SK-N-SH (cell line): ENCODE measurements at regions not wholly inside any gene's neighbourhood (a gene's known extent, or its start where the extent isn't known, plus 50 kb on each side); places are given as distances from the start of the nearest gene placed in this dataset.

Experiments
- CTCF ChIA-PET: fragments of 300-600, 350-600 bp; formaldehyde crosslinking; extraction: SDS; loops from one replicate; lab custom pipeline; 2021; lab: Yijun Ruan, JAX
- POLR2A ChIA-PET: fragments of 350-600 bp; sonication (Branson Sonifier 250); formaldehyde crosslinking; extraction: SDS; loops from one replicate; lab custom pipeline; 2020; ENCODE audit warnings: antibody characterized with exemption, inconsistent platforms; lab: Yijun Ruan, JAX
- DNase-seq: peaks from one replicate; pipeline ENCODE4 v3.0.0; 2012
- H2AFZ ChIP-seq: fragments of 200-600 bp; sonication (generic); 2 replicates; pipeline ENCODE4 v1.8.1; 2016; ENCODE audit warnings: antibody characterized with exemption, mild to moderate bottlenecking, low read depth
- H3F3A ChIP-seq: fragments of 200-600 bp; sonication (generic); replicated peaks from 2 replicates; pipeline ENCODE3; 2016; ENCODE audit warnings: antibody characterized with exemption, mild to moderate bottlenecking; ENCODE audit not compliant: insufficient read depth
- H3K27ac ChIP-seq, 2 experiments: fragments of 200-500 bp in 1 of 2; fragments of 200-600 bp in 1 of 2; sonication (Bioruptor generic) in 1 of 2; sonication (generic), shearing (Covaris generic) in 1 of 2; 2 replicates each; pipeline versions ENCODE4 v1.5.1 to v1.6.1; 2014 to 2016; ENCODE audit warnings: low read depth in 2 of 2, inconsistent platforms in 1 of 2, low read length in 1 of 2, mild to moderate bottlenecking in 1 of 2, mixed read lengths in 1 of 2
- H3K27me3 ChIP-seq: fragments of 200-600 bp; sonication (generic), shearing (Covaris generic); 2 replicates; pipeline ENCODE4 v1.6.1; 2016; ENCODE audit warnings: mixed run types; ENCODE audit not compliant: insufficient read depth
- H3K36me3 ChIP-seq, 2 experiments: fragments of 200-500 bp in 1 of 2; fragments of 200-600 bp in 1 of 2; sonication (Bioruptor generic) in 1 of 2; sonication (generic) in 1 of 2; replicated peaks in 1 of 2; 2 replicates each; pipeline versions ENCODE3 to v1.5.1; 2014 to 2016; ENCODE audit warnings: low read length in 1 of 2, mild to moderate bottlenecking in 1 of 2; ENCODE audit not compliant: insufficient read depth in 2 of 2, control insufficient read depth in 1 of 2
- H3K4me1 ChIP-seq, 2 experiments: fragments of 200-500 bp in 1 of 2; fragments of 200-600 bp in 1 of 2; sonication (Bioruptor generic) in 1 of 2; sonication (generic), shearing (Covaris generic) in 1 of 2; 2 replicates each; pipeline versions ENCODE4 v1.5.1 to v1.6.1; 2014 to 2016; ENCODE audit warnings: low read depth in 1 of 2, low read length in 1 of 2, mixed run types in 1 of 2; ENCODE audit not compliant: insufficient read depth in 2 of 2, control insufficient read depth in 1 of 2
- H3K4me2 ChIP-seq: fragments of 200-600 bp; sonication (generic), shearing (Covaris generic); 2 replicates; pipeline ENCODE4 v1.6.1; 2017; ENCODE audit warnings: mixed run types
- H3K4me3 ChIP-seq, 2 experiments: fragments of 200-500 bp in 1 of 2; fragments of 200-600 bp in 1 of 2; sonication (Bioruptor generic) in 1 of 2; sonication (generic), shearing (Covaris generic) in 1 of 2; 2 replicates each; pipeline versions ENCODE4 v1.5.1 to v1.8.1; 2014 to 2016; ENCODE audit warnings: low read depth in 2 of 2, inconsistent platforms in 1 of 2, low read length in 1 of 2, mild to moderate bottlenecking in 1 of 2, mixed read lengths in 1 of 2, moderate library complexity in 1 of 2
- H3K79me2 ChIP-seq: fragments of 200-600 bp; sonication (generic); 2 replicates; pipeline ENCODE4 v1.8.1; 2017; ENCODE audit warnings: mild to moderate bottlenecking; ENCODE audit not compliant: insufficient read depth
- H3K9ac ChIP-seq: fragments of 200-600 bp; sonication (generic); 2 replicates; pipeline ENCODE4 v1.6.1; 2017; ENCODE audit warnings: mixed run types
- H3K9me2 ChIP-seq: fragments of 200-600 bp; sonication (generic); 2 replicates; pipeline ENCODE4 v1.6.1; 2017; ENCODE audit warnings: mixed run types
- H3K9me3 ChIP-seq: fragments of 200-600 bp; sonication (generic); 2 replicates; pipeline ENCODE4 v1.6.1; 2017; ENCODE audit warnings: mixed run types, mild to moderate bottlenecking, moderate library complexity
- H4K20me1 ChIP-seq: fragments of 200-600 bp; sonication (generic); 2 replicates; pipeline ENCODE4 v1.6.1; 2017; ENCODE audit warnings: mild to moderate bottlenecking, mixed run types; ENCODE audit not compliant: insufficient read depth
- CHD2 ChIP-seq: fragments of 150-350 bp; IDR thresholded peaks from 2 replicates; pipeline ENCODE4 v1.6.1; 2018; ENCODE audit warnings: low read length; ENCODE audit not compliant: partially characterized antibody
- ELF1 ChIP-seq: IDR thresholded peaks from 2 replicates; pipeline ENCODE4 v1.4.0; 2012
- EP300 ChIP-seq, 2 experiments: IDR thresholded peaks; 2 replicates each; pipeline versions ENCODE4 v1.4.0 to v1.6.1; 2012; ENCODE audit warnings: borderline replicate concordance in 1 of 2, low read depth in 1 of 2, low read length in 1 of 2
- EZH2phosphoT487 ChIP-seq: fragments of 200-600 bp; sonication (generic); IDR thresholded peaks from 2 replicates; pipeline ENCODE4 v1.6.1; 2017; ENCODE audit warnings: low read depth, mixed run types, mild to moderate bottlenecking, antibody characterized with exemption, moderate library complexity, borderline replicate concordance
- FOXJ3 ChIP-seq: sonication (generic); formaldehyde crosslinking; IDR thresholded peaks from 2 replicates; pipeline ENCODE4 v1.5.1; 2020; ENCODE audit warnings: mild to moderate bottlenecking, missing genetic modification reagents
- FOXM1 ChIP-seq: IDR thresholded peaks from 2 replicates; pipeline ENCODE4 v1.4.0; 2012; ENCODE audit warnings: low read depth, mild to moderate bottlenecking
- GATA2 ChIP-seq: sonication (generic); formaldehyde crosslinking; IDR thresholded peaks from 2 replicates; pipeline ENCODE4 v1.5.0; 2020; ENCODE audit warnings: mild to moderate bottlenecking, missing genetic modification reagents
- JUND ChIP-seq: IDR thresholded peaks from 2 replicates; pipeline ENCODE4 v1.4.0; 2012
- MXI1 ChIP-seq: IDR thresholded peaks from 2 replicates; pipeline ENCODE4 v1.6.1; 2012; ENCODE audit warnings: mild to moderate bottlenecking, low read depth, low read length, improper control_type of control experiment
- NFIC ChIP-seq: IDR thresholded peaks from 2 replicates; pipeline ENCODE4 v1.4.0; 2012; ENCODE audit warnings: borderline replicate concordance
- NRF1 ChIP-seq: IDR thresholded peaks from 2 replicates; pipeline ENCODE4 v1.6.1; 2012; ENCODE audit warnings: low read depth, mild to moderate bottlenecking, low read length
- POLR2AphosphoS5 ChIP-seq: IDR thresholded peaks from 2 replicates; pipeline ENCODE4 v1.6.1; 2012; ENCODE audit warnings: low read depth, low read length
- RCOR1 ChIP-seq: fragments of 150-350 bp; IDR thresholded peaks from 2 replicates; pipeline ENCODE4 v1.6.1; 2017; ENCODE audit warnings: antibody characterized with exemption, low read length
- RXRA ChIP-seq: IDR thresholded peaks from 2 replicates; pipeline ENCODE4 v1.4.0; 2012; ENCODE audit warnings: low read depth, mild to moderate bottlenecking, borderline replicate concordance
- SIN3A ChIP-seq: IDR thresholded peaks from 2 replicates; pipeline ENCODE4 v1.6.1; 2012; ENCODE audit warnings: low read depth, mild to moderate bottlenecking, low read length, moderate library complexity, borderline replicate concordance
- SMC3 ChIP-seq: IDR thresholded peaks from 2 replicates; pipeline ENCODE4 v1.6.1; 2012; ENCODE audit warnings: low read depth, low read length, improper control_type of control experiment
- TEAD4 ChIP-seq: IDR thresholded peaks from 2 replicates; pipeline ENCODE4 v1.4.0; 2012; ENCODE audit warnings: mild to moderate bottlenecking, borderline replicate concordance; ENCODE audit not compliant: insufficient read depth
- ZBTB33 ChIP-seq: IDR thresholded peaks from 2 replicates; pipeline ENCODE4 v1.4.0; 2012; ENCODE audit warnings: low read depth, borderline replicate concordance
- WGBS: methylation state at CpG from one replicate; pipeline ENCODE4 v1.1.6; 2017; ENCODE audit warnings: low lambda C conversion rate; 5-methylcytosine and 5-hydroxymethylcytosine counted together
- TF ChIP-seq, protein P1 (sequence below): IDR thresholded peaks from 2 replicates; pipeline ENCODE4 v1.4.0; 2012; ENCODE audit warnings: low read depth, borderline replicate concordance

- H2AFZ ChIP-seq: no peak overlapping the region
- TF ChIP-seq ZBTB33: no peak
- no peak for TF ChIP-seq GATA2 (CRISPR knock-in tag)
- TF ChIP-seq EZH2phosphoT487: no peak
- no peak for TF ChIP-seq JUND
- no peak for TF ChIP-seq ELF1
- TF ChIP-seq, protein P1, sequence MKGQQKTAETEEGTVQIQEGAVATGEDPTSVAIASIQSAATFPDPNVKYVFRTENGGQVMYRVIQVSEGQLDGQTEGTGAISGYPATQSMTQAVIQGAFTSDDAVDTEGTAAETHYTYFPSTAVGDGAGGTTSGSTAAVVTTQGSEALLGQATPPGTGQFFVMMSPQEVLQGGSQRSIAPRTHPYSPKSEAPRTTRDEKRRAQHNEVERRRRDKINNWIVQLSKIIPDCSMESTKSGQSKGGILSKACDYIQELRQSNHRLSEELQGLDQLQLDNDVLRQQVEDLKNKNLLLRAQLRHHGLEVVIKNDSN: no peak
- TF ChIP-seq RCOR1: no peak
- TF ChIP-seq POLR2AphosphoS5: no peak
- TF ChIP-seq FOXM1: no peak
- TF ChIP-seq SMC3: no peak
- TF ChIP-seq NFIC: no peak
- TF ChIP-seq RXRA: no peak
- TF ChIP-seq NRF1: no peak
- TF ChIP-seq CHD2: no peak
- TF ChIP-seq EP300 (IDR thresholded peaks at IDR 0.05; ENCODE audit: borderline replicate concordance in 1 of 2, low read depth in 1 of 2, low read length in 1 of 2): no peak
- TF ChIP-seq SIN3A: no peak
- TF ChIP-seq FOXJ3 (CRISPR knock-in tag): no peak
- no peak for TF ChIP-seq MXI1
- no peak for TF ChIP-seq TEAD4
- no peak for DNase-seq
- WGBS: 41% methylated on average over 3 of the region's 3 CpGs
- no peaks in the 10 kb centered on the region for H3K4me1 ChIP-seq
- CTCF ChIA-PET: no interaction called here
- POLR2A ChIA-PET: no interaction called here
- H3K9me2 ChIP-seq: no peaks in the 10 kb centered on the region
- H3K4me3 ChIP-seq: no peak overlapping the region
- H3K27ac ChIP-seq: no peak overlapping the region
- no peaks in the 10 kb centered on the region for H3K79me2 ChIP-seq
- no peaks in the 10 kb centered on the region for H3K36me3 ChIP-seq
- H3K27me3 ChIP-seq: no peaks in the 10 kb centered on the region; the same call in 1 of the 2 replicates
- no peak overlapping the region for H3K4me2 ChIP-seq
- no peaks in the 10 kb centered on the region for H3K9me3 ChIP-seq
- no peak overlapping the region for H3K9ac ChIP-seq
- no peaks in the 10 kb centered on the region for H3F3A ChIP-seq
- H4K20me1 ChIP-seq: no peaks in the 10 kb centered on the region
Observed at GRCh38 chr12:102342281-102343006, 137.9 kb downstream of the IGF1 start.
